ENCODE measurements at regions not wholly inside any gene's neighbourhood (a gene's known extent, or its start where the extent isn't known, plus 50 kb on each side); places are given as distances from the start of the nearest gene placed in this dataset.
A peak's percentile ranks its signal among the peaks of the same experiment; 100 is the strongest.
"Not testable (repeated sequence)": the region's sequence is repeated elsewhere in the genome, so short reads cannot be mapped to it uniquely, and the experiment has no call there.

DNA sequence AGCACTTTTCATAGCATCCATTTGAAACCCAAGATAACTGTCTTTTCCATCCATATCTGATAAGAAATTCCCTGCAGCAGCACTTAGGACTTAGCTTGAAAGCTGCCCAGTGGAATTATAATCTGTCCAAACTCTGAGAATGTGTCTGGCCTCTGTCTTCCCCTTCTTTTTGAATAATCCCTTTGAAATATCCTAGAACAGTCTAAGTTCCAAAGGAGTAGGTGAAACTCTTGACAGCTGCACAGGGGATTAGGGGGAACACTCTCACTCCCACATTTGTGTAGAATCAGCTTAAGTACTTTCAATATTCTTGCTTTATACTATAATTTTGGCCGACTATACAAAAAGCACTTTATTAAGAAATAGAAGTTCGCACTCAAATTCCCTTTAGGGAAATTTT is 157.7 kb downstream of the PAPSS1 start:
- DNase-seq, result no peak

DNA sequence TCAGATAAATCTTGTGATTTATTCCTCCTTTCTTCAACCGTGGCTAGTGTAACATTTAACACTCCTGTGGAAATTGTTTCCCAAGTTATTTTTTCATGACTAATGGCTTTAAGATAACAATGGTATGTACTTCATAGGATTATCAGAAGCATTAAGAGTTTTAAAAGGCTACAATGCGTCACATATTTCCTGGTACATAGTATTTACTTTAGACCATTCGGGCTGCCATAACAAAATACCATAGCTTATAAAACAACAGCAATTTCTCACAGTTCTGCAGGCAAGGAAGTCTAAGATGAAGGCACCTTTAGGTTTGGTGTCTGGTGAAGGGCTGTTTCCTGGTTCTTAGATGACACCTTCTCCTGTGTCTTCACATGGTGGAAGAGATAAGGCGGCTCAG is 158.6 kb downstream of the PAPSS1 start:
- no peak for DNase-seq

DNA sequence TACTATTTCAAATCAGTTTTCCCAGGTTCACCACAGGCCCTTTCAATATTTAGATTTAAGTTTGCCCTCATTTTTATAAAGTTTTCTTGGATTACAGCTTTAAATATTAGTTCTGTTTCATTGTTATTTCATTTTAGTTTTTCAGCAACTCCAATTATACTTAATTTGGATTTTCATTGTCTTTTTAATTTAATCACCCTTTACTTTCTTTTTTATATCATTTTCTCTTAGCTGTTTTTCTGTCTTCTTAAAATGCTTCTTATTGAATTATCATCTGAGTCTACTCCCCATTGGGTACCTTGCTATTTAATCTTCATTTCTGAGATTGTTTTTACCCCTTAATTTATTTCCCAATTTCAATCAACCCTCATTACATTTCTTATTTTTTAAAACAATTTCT is 160.4 kb downstream of the PAPSS1 start:
- no peak for DNase-seq

DNA sequence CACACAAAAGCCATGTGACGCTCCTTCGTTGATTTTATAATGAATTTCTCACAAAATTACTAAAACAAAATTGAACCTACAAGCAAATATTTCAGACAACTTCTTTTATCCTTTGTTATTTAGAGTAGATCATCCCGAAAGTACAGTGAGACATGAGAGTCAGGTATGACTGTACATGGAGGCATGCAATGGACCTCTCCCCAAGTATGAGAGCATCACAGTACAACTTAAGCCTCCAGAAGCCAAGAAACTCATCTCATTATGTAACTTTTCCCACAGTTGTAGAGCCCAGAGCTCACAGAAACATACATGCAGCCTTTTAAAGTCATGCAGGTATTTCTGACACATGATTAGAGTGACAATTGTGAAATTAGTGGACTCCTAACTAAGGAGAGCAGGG is 167.7 kb downstream of the PAPSS1 start:
- DNase-seq, result no peak

- DNase-seq, result no peak
Observed at GRCh38 chr4:107548211-107548905, 171.7 kb downstream of the PAPSS1 start.

GRCh38 chr4:107546638-107547037 is 173.4 kb downstream of the PAPSS1 start:
- no peak for DNase-seq

DNA sequence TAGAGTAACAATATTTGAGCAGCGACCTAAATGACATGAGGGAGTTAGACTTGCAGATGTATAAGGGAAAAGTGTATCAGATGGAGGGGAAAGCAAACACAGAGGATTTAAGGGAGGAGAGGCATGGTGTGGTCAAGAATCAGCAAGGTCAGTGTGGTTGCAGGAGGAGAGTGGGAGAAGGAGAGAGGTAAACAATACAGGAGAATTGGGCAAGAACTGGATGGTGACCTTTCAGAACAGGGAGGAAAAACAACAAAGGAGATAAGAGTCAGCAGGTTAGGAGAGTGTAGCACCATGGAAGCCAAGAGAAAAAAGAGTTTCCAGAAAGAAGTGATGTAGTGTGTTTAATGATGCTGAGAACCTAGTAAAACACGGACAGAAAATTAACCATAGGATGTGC is 178.5 kb downstream of the PAPSS1 start:
- DNase-seq, result no peak

DNA sequence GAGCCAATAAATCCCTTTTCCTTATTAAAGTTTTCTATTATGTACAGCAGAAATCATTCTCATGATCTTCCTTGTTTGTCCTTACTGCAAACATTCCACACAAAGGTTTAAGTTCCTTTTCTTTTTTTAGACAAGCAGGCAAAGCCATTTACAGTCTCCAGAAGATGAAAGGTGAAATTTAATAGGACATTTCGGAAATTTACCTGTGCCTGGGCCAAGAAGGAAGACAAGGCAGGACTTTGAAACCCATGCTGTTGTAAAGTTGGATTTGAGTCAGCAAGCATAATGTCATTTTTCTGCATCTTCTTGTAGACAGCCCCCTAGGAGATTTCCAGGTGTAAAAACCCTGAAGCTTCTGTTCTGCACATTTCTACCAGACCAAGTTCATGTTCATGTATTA is 188.1 kb downstream of the PAPSS1 start:
- no peak for DNase-seq

GRCh38 chr4:107520368-107520767 is 199.7 kb downstream of the PAPSS1 start:
- no peak for DNase-seq

- peak; percentile 26 for DNase-seq
Observed at GRCh38 chr4:107519053-107519452, 201.0 kb downstream of the PAPSS1 start.

- no peak for DNase-seq
Observed at GRCh38 chr4:107518076-107518475, 202.0 kb downstream of the PAPSS1 start.

DNA sequence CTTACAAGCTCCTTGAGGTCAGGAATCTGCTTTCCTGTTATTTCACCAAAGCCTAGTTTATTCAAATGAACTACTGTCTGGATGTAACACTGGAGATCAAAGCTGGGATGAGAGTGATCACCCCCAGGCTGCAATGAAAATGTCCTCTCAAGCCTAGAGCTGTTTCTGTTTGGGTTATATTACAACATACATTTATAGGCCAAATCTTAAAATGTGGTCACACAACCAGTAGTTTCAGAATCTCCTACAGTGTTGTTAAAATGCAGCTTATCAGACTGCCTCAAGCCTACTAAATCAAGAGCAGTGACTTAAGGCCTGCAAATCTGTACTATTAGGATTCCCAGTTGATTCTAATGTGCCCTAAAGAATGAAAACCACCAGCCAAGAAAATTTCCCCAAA is 207.5 kb downstream of the PAPSS1 start:
- DNase-seq, result no peak

- no peak for DNase-seq
Observed at GRCh38 chr4:107509615-107510014, 210.4 kb downstream of the PAPSS1 start.

GRCh38 chr4:107500551-107500950 is 219.5 kb downstream of the PAPSS1 start:
- DNase-seq, result no peak

DNA sequence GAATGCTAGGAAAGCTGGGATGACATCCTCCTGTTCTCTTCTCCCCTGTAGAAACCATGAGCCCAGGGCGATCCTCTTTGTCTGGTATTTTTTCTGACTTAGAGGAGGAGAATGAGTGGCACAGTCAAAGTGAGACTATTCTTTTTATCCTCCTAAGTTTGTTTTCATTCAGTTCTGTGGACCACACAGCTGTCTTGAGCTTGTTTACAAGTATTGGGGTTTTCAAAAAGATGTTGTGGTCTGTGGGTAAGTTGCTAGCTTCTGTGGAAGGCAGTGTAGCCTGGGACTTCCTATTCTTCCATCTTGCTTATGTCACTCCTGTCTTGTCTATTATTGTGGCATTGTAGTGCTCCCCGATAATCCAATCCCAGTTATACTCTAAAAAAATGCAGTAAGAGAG is 223.0 kb downstream of the PAPSS1 start:
- DNase-seq, result no peak

DNA sequence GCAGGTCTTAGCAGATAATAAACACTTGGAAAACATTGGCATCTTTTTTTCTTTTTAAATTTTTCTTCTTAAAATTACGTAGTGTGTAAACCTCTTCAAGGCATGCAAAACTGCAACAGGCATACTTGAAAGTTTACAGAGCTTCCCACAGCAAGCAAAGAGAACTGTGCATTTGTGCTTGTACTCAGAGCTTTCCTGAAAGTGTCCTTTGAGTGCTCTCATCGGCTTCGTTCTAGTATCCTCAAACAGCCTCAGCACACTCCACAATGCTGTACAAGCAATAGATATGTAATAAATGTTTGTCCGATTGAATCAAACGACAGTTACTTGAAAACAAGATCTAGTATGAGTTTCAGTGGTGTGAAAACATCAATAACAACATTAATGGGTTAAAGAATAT is 227.5 kb downstream of the PAPSS1 start:
- no peak for DNase-seq

DNA sequence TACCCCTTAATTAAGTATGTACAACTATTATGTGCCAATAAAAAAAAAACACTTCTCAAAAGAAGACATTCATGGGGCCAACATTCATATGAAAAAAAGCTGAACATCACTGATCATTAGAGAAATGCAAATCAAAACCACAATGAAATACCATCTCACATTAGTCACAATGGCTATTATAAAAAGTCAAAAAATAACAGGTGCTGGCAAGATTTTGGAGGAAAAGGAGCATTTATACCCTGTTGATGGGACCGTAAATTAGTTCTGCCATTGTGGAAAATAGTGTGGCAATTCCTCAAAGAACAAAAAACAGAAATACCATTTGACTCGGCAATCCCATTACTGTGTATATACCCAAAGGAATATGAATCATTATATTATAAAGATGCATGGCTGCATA is 229.9 kb downstream of the PAPSS1 start:
- DNase-seq, result no peak

DNA sequence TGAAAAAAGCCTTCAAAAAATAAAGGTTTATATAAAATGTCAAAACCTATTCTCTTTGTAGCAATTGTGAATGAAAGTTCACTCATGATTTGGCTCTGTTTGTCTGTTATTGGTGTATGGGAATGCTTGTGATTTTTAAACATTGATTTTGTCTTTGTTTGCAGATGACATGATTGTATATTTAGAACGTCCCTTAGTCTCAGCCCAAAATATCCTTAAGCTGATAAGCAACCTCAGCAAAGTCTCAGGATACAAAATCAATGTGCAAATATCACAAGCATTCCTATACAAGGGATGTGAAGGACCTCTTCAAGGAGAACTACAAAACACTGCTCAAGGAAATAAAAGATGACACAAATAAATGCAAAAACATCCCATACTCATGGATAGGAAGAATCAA is 236.4 kb downstream of the PAPSS1 start:
- not testable (repeated sequence) for DNase-seq

DNA sequence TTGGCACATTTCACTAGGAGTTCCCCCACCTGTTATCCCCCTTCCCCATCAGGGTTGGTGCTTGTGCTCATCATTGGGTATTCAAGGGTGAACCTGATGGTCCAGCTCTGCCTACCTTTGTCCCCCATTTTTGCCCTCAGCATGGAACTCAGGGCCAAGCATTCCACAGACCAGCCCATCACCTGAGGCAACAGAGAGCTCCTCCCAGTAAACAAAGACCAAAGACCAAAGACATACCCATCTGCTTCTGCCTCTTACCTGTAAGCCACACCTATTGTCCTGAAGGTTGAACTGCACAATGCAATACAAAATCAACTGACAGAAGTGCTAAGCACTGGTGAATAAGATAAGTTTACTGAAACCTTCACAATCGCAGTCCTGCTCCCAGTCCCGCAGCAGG is 237.5 kb downstream of the PAPSS1 start:
- no peak for DNase-seq

- DNase-seq, result no peak
Observed at GRCh38 chr4:107478327-107478980, 241.6 kb downstream of the PAPSS1 start.

DNA sequence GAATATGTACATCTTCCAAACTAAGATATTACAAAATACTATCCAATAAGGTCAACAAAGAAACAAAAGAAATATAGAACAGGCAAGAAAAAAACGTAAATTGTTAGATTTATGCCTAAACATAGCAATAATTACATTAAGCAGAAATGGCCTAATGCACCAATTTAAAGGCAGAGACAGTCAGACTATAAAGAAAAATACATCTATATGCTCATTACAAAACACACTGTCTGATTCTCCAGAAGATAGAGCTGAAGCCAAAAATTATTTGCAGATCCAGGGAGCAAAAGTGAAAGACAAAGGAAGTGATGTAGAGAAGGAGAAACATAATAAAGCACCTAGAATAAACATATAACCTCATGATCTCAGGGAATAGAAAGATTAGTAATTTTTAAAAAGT is 246.9 kb downstream of the PAPSS1 start:
- DNase-seq, result no peak

GRCh38 chr4:107472265-107472948 is 247.6 kb downstream of the PAPSS1 start:
- no peak for DNase-seq

- no peak for DNase-seq
Observed at GRCh38 chr4:107470173-107470572, 249.9 kb downstream of the PAPSS1 start.

GRCh38 chr4:107468812-107469211 is 251.2 kb downstream of the PAPSS1 start:
- DNase-seq, result no peak

Data from EL (cell line).